GM12878 (cell line): ENCODE measurements at regions not wholly inside any gene's neighbourhood (a gene's known extent, or its start where the extent isn't known, plus 50 kb on each side); places are given as distances from the start of the nearest gene placed in this dataset.

Experiments used
- ATF7 ChIP-seq: fragments of 450-650 bp; IDR thresholded peaks from 2 replicates; pipeline ENCODE4 v1.6.1; 2016; ENCODE audit warnings: low read depth, mild to moderate bottlenecking
- BHLHE40 ChIP-seq, 2 experiments: fragments of 450-650 bp in 1 of 2; IDR thresholded peaks; 2 replicates each; pipeline ENCODE4 v1.6.1; 2011 to 2017; ENCODE audit warnings: low read depth in 2 of 2, borderline replicate concordance in 1 of 2, improper control_type of control experiment in 1 of 2, low read length in 1 of 2, mild to moderate bottlenecking in 1 of 2
- CUX1 ChIP-seq: IDR thresholded peaks from 2 replicates; pipeline ENCODE4 v1.6.1; 2012; ENCODE audit warnings: improper control_type of control experiment, low read depth, low read length; ENCODE audit not compliant: insufficient replicate concordance
- DPF2 ChIP-seq: fragments of 450-650 bp; IDR thresholded peaks from 2 replicates; pipeline ENCODE4 v1.6.1; 2017; ENCODE audit warnings: mild to moderate bottlenecking
- ETV6 ChIP-seq, 2 experiments: fragments of 450-650 bp in 1 of 2; IDR thresholded peaks in 1 of 2; conservative IDR thresholded peaks in 1 of 2; 2 replicates each; pipeline ENCODE4 v1.6.1; 2014; ENCODE audit warnings: antibody characterized with exemption in 1 of 2, borderline replicate concordance in 1 of 2, low read depth in 1 of 2, mild to moderate bottlenecking in 1 of 2, moderate library complexity in 1 of 2
- NFXL1 ChIP-seq: fragments of 450-650 bp; IDR thresholded peaks from 2 replicates; pipeline ENCODE4 v1.6.1; 2017; ENCODE audit warnings: antibody characterized with exemption, mild to moderate bottlenecking, borderline replicate concordance
- NR2F1 ChIP-seq: fragments of 450-650 bp; conservative IDR thresholded peaks from 2 replicates; pipeline ENCODE4 v1.6.1; 2017; ENCODE audit warnings: mild to moderate bottlenecking
- PRDM15 ChIP-seq: fragments of 450-650 bp; formaldehyde crosslinking; IDR thresholded peaks from 2 replicates; pipeline ENCODE4 v1.4.0; 2020; ENCODE audit warnings: mild to moderate bottlenecking, moderate library complexity
- RAD21 ChIP-seq: IDR thresholded peaks from 2 replicates; pipeline ENCODE4 v1.6.1; 2011; ENCODE audit warnings: mild to moderate bottlenecking, low read depth, low read length, moderate library complexity; ENCODE audit not compliant: insufficient read depth
- REST ChIP-seq: IDR thresholded peaks from 2 replicates; pipeline ENCODE4 v1.6.1; 2012; ENCODE audit warnings: mild to moderate bottlenecking, low read depth, low read length
- SMAD1 ChIP-seq: fragments of 450-650 bp; IDR thresholded peaks from 2 replicates; pipeline ENCODE4 v1.6.1; 2018; ENCODE audit warnings: mild to moderate bottlenecking, low read depth; ENCODE audit not compliant: partially characterized antibody
- SRF ChIP-seq, 2 experiments: IDR thresholded peaks; 2 replicates each; pipeline ENCODE4 v1.6.1; 2011; ENCODE audit warnings: low read depth in 2 of 2, low read length in 2 of 2, mild to moderate bottlenecking in 1 of 2, moderate library complexity in 1 of 2
- SUZ12 ChIP-seq: fragments of 200-600 bp; sonication (generic); IDR thresholded peaks from one replicate; pipeline ENCODE4 v1.6.1; 2018; ENCODE audit warnings: antibody characterized with exemption, mild to moderate bottlenecking; ENCODE audit not compliant: unreplicated experiment
- TBL1XR1 ChIP-seq: IDR thresholded peaks from 2 replicates; pipeline ENCODE4 v1.6.1; 2012; ENCODE audit warnings: low read depth, low read length, improper control_type of control experiment
- ZNF24 ChIP-seq: fragments of 450-650 bp; IDR thresholded peaks from 2 replicates; pipeline ENCODE4 v1.6.1; 2017; ENCODE audit warnings: antibody characterized with exemption, mild to moderate bottlenecking
- TF ChIP-seq, protein P1 (sequence below): IDR thresholded peaks from 2 replicates; pipeline ENCODE4 v1.6.1; 2011; ENCODE audit warnings: low read depth, mild to moderate bottlenecking, low read length, moderate library complexity, borderline replicate concordance; ENCODE audit errors: extremely low read depth

DNA sequence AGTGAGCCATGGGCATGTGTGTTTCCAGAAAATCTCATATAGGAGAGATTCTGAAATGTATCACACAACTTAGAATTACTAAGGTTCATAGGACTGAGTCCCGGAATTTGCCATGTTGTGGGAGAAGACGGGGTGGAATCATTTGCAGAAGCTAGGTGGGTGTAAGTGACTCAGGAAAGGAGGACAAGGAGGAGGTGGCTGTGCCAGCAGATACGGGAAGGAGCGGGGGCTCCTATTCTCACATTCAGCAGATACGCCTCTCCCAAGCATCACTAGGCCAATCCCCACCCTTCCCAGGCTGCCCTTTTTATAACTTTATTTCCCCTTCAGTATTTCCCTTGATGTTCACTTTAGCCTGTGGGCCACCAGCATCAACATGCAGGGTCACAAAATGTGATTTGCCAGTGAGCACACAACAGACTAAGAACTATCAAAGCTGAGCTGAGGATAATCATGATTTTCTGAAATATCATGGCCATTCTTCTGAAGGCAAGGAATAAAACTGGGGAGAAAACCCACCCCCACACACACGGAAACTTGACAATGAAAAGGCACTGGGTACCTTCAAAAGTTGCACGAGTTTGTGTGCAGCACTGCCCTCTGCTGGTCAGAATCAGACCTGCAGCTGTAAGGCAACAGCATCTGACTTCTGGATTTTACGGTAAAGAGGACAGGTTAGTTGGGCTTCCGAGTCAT, 133.2 kb downstream of the MTX3 start (continued):
- TF ChIP-seq PRDM15 (CRISPR knock-in tag) (no peak), NFXL1 (no peak), CUX1 (no peak), BHLHE40 (IDR thresholded peaks at IDR 0.05; ENCODE audit: borderline replicate concordance in 1 of 2, low read depth in 2 of 2, low read length in 1 of 2) (0 out of 4 replicates have a peak, but pooled peaks of 1 of the 2 experiments have one; percentile 12), ATF7 (no peak), ETV6 (conservative IDR thresholded peaks at IDR 0.05 in 1 of 2, IDR thresholded peaks at IDR 0.05 in 1 of 2; ENCODE audit: borderline replicate concordance in 1 of 2, low read depth in 1 of 2) (no peak), DPF2 (no peak), SUZ12 (no peak), REST (no peak), SMAD1 (no peak), TBL1XR1 (no peak), RAD21 (peak; percentile 89), SRF (IDR thresholded peaks at IDR 0.05; ENCODE audit: low read depth in 2 of 2, low read length in 2 of 2) (no peak), NR2F1 (no peak), ZNF24 (no peak)
- TF ChIP-seq, protein P1, sequence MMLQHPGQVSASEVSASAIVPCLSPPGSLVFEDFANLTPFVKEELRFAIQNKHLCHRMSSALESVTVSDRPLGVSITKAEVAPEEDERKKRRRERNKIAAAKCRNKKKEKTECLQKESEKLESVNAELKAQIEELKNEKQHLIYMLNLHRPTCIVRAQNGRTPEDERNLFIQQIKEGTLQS, result no peak
